Head of caudate nucleus (tissue), 42 donors: ENCODE measurements at regions not wholly inside any gene's neighbourhood (a gene's known extent, or its start where the extent isn't known, plus 50 kb on each side); places are given as distances from the start of the nearest gene placed in this dataset.

Experiments used
- DNase-seq, 42 donors: peaks; one replicate each; pipeline versions ENCODE4 v3.0.0 to v3.0.0-alpha.2; 2020 to 2021; ENCODE audit warnings: mixed read lengths in 7 of 42
- intact Hi-C: fragments of 100-400 bp; cut with DNase I; formaldehyde crosslinking; loops from one replicate; pipeline ENCODE4 v1.15.0; 2022

- no peak for DNase-seq
- intact Hi-C loops = no loop called here
These were observed 348.8 kb upstream of the SPTLC3 start for GRCh38 chr20:12659942-12660341.

GRCh38 chr20:12660918-12661317 is 347.9 kb upstream of the SPTLC3 start:
- no peak for DNase-seq
- intact Hi-C loops = no loop called here

DNA sequence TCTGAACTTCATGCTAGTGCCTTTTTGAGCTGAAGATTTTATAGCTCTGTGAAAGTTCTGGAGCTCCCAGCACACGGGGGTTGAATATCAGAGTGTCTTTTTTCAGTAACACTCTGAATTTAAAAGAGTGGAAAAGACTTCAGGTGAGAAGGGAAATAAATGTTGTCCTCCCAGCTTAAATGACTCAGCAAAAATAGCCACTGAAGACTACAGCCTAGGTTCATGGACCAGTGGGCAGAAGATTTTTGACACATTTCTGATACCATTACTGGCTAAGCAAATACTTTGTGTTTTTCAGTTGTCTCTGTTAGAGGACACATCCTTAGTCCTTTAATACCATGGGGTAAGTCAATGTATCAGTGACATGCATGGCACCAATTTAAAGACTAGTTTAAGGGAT is 338.5 kb upstream of the SPTLC3 start:
- intact Hi-C loops = no loop called here
- DNase-seq = no peak

DNA sequence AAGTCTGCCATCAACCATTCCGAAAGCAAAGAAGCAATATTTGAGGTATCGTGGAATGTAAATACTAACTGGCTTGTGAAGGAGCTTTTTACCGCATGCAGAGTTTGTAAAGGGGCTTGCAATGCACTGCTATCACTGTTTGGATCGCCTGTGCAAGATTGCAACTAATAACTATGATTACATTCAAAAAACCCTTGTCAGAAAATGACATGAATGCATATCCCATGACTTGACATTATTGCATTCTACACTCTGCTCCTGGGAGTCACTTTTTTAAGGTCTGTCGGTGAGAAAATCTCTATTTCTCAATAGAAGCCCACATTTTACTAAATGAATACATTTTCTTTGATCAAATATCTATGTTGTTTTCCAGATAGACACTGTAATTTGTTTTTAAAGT is 335.4 kb upstream of the SPTLC3 start:
- no peak for DNase-seq
- intact Hi-C loops = no loop called here

DNA sequence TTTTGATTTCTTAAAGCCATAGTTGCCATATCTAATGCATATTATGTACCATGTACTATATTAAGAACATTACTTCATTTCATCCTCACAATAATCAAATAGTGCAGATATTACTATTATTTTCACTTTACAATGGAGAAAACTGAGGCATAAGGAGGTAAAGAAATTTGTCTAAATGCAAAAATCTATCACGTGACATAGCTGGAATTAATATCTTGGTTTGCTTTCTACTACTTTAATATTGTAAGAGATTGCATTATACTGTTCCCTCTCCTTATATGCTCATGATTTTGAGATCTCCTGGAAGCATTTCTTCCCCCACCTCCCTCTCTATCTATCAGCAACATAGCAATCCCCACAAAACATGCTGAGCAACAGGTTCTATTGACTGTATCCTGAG is 330.8 kb upstream of the SPTLC3 start:
- DNase-seq = no peak
- intact Hi-C loops = no loop called here

- peak in 36 of 42 donors; percentile 3 to 79 (median 41) for DNase-seq
- intact Hi-C loops = no loop called here
These were observed 329.3 kb upstream of the SPTLC3 start for GRCh38 chr20:12679447-12679846.

GRCh38 chr20:12682613-12683012 is 326.2 kb upstream of the SPTLC3 start:
- DNase-seq = no peak
- intact Hi-C loops = no loop called here

DNA sequence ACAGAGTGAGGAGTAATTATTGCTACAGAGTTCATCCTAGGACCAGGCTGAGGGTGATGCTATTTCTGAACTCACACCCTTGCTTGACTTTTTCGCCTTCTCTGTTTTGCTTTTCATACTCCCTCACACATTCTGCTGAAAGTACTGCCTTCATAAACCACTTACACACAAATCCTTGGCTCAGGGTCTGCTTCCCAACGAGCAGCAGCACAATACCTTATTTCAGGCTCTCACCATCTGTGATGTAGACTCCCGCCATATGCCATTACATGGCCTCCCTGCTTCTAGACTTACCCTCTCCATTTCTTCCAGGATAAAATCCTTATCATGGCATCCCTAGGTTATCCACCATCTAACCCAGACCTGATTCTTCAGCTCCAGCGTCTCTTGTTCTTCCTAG is 321.3 kb upstream of the SPTLC3 start:
- intact Hi-C loops = no loop called here
- DNase-seq = no peak

DNA sequence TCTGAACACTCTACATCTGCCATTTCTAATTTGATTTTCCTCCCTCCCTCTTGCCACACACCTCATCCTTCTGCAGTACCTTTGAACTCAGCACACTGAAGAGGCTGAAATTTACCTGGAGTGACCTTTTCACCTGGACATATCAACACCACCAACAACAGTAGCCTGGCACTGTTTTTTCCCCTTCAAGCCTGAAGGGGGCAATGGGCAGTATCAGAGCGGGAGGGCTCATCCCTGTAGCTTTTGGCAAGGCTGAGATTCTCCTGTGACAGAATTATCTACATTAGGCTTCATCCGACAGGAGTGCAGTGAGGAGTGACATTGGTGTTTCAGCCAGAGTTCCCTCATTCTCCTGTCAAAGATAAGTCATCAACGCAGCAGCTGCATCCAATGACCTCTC is 312.8 kb upstream of the SPTLC3 start:
- no peak for DNase-seq
- intact Hi-C loops = no loop called here

DNA sequence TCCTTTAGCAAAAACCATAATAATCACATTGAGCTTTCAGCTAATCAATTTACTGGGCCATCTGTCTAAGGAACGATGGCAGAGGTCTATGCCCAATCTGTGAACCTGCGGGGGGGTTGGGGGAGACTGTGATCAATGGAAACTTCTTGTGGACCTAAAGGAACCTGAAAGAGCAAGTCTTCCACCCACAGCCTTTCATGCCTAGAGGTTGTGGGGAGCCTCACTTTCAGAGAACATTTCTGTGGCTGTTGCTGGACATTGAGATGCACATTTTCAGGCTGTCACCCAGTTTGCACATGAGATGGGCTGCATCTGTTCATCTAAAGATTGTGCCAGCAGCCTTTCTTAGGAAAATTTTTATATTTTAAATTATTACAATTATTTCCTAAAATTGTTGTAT is 310.0 kb upstream of the SPTLC3 start:
- intact Hi-C loops = no loop called here
- DNase-seq = no peak

DNA sequence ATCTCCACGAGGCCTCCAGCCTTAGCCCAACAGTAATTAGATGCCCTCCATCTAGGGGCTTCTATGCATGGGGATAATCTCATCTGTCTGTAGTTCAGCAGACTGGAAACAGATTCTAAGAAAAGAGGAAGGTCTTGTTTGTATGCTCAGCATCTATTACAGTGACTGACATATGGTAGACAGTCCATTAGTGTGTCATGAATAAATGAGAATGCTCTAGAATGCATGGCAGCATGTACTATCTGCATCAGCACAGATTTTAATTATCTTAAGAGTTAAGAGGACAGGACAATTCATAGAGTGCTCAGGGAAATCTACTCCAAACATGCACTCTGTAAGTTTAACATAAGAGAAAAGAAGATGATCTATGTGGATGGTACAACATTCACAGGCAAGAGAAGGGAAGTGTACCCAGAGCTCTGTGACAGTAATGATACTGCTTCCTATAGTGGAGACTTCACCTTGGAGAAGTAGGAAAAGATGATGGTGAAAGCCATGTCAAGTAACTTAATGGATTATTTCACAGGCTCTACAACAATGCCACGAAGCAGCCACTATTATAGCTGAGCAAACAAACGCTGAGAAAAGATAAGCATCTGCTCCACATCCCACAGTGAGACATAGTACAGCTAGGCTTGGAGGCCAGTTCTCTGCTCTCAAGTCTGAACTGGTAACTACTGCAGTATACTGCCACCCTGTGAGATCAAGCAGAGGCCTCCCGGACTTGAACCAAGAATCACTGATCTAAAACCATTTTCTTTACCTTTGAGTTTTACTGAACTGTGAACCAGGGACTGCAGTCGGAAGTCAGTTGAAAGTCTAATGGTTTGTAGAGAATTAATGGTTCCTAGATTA is 309.2 kb upstream of the SPTLC3 start:
- intact Hi-C loops = no loop called here
- no peak for DNase-seq

- no peak for DNase-seq
- intact Hi-C loops = no loop called here
These were observed 308.1 kb upstream of the SPTLC3 start for GRCh38 chr20:12700701-12701100.

DNA sequence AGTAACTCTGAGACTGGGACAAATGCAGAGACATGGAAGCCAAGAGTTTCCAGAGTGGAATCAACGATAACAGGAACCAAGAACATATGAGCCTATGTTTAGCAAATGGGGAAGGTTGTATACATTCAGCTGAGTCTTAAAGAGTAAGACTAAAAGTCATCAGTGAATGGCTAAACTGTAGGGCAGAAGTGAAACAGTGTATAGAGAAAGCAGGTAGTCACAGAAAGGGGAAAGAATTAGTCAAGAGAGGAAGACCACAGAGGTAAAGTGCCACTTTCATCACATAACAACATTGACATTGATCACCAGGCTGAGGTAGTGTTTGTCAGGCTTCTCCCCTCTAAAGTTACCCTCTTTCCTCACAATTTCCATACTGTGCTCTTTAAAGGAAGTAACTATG is 306.5 kb upstream of the SPTLC3 start:
- no peak for DNase-seq
- intact Hi-C loops = no loop called here

GRCh38 chr20:12715371-12715770 is 293.4 kb upstream of the SPTLC3 start:
- intact Hi-C loops = no loop called here
- DNase-seq = no peak

DNA sequence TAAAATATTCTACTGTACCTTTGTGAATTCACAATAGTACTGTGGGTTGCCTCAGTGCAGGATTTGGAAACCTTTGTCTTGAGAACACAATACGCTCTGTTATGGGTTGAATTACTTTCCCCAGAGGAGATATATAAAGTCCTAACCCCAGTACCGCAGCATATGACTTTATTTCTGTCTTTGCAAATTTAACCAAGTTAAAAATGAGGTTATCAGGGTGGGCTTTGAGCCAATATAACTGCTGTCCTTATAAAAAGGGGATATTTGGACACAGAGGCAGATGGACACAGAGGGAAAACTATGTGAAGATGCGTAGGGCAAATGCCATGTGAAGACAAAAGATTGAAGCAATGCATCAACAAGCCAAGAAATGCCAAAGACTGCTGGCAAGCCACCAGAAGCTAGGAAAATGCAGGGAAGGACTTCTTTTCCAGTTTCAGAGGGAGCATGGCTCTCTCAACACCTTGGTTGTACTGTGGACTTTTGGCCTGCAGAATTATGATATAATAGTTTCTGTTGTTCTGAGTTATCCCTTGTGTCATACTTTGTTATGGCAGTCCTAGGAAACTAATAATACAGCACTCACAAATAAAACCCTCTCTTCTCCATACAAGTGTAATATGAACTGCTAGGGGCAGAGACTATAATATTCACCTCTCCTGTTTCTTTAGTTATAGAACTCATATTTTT is 292.6 kb upstream of the SPTLC3 start:
- intact Hi-C loops = no loop called here
- DNase-seq = no peak

DNA sequence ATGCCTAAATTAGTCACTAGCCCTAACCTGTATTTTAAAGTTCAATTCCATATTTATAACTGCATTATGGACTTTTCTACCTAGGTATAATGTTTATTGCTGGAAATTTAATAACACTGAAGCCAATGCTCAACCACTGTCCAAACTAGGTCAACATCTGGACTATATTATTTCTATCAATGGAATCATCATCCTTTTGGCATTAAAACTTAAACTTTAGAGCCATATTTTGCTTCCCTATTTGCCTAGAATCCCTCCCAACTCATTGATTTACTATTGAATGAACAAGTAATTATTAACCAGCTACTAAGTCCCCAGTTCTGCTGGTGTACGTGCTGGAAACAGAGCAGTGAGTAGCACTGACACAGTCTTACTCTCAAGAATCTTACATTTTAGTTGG is 291.7 kb upstream of the SPTLC3 start:
- DNase-seq = no peak
- intact Hi-C loops = no loop called here

- DNase-seq = no peak
- intact Hi-C loops = no loop called here
These were observed 290.2 kb upstream of the SPTLC3 start for GRCh38 chr20:12718619-12719018.

DNA sequence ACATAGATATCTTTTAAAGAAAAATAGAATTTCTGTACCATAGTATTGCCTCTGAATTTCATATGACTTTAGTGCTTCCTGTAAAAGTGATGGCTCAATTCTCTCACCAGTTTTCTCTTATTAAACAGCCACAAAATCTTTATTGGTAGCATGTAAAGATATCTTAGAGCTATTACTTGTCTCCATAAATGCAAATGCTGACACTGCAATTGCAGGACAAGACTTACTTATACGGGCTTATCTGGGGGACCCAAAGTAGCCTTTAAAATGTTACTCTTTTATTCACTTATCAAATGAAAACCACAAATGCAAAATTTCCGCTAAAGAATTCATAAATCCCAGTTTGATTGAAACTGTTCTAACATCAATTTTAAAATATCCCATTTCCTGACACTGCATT is 287.1 kb upstream of the SPTLC3 start:
- no peak for DNase-seq
- intact Hi-C loops = no loop called here

GRCh38 chr20:12722091-12722490 is 286.7 kb upstream of the SPTLC3 start:
- no peak for DNase-seq
- intact Hi-C loops = no loop called here

DNA sequence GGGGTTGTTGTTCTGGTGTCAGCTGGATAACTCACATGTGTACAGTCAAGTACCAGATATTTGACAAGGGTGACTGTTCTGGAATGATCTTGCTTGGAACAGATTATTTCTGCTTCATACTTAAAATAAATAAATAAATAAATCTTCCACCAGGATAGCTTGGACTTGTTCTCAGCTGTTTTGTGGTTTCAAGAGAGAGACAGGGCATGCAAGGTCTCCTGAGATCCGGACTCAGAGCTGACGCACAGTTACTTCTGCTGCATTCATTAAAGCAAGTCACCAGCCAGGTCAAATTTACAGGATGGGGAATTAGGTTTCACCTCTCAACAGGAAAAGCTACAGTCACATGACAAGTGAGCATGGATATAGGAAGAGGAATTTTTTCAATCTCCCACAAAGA is 285.0 kb upstream of the SPTLC3 start:
- intact Hi-C loops = no loop called here
- no peak for DNase-seq

GRCh38 chr20:12728782-12729181 is 280.0 kb upstream of the SPTLC3 start:
- DNase-seq = no peak
- intact Hi-C loops = no loop called here
